Chondrocyte (in vitro differentiated cells): ENCODE measurements at regions not wholly inside any gene's neighbourhood (a gene's known extent, or its start where the extent isn't known, plus 50 kb on each side); places are given as distances from the start of the nearest gene placed in this dataset.

Experiments used
- DNase-seq: peaks from one replicate; pipeline ENCODE4 v3.0.0; 2021; ENCODE audit warnings: mixed read lengths, low spot score
- H3K27ac Mint-ChIP-seq: one replicate; pipeline ENCODE4 v1.8.0; 2021; ENCODE audit warnings: mild to moderate bottlenecking, moderate library complexity, mixed read lengths; ENCODE audit not compliant: unreplicated experiment
- H3K27me3 Mint-ChIP-seq: 2 replicates; pipeline ENCODE4 v1.8.0; 2021; ENCODE audit warnings: low read depth, mixed read lengths
- H3K36me3 Mint-ChIP-seq: 2 replicates; pipeline ENCODE4 v1.8.0; 2021; ENCODE audit warnings: low read depth, mixed read lengths
- H3K4me1 Mint-ChIP-seq: 2 replicates; pipeline ENCODE4 v1.8.0; 2021; ENCODE audit warnings: low read depth, mild to moderate bottlenecking, mixed read lengths
- H3K4me3 Mint-ChIP-seq: one replicate; pipeline ENCODE4 v1.8.0; 2021; ENCODE audit warnings: mild to moderate bottlenecking, moderate library complexity, mixed read lengths; ENCODE audit not compliant: unreplicated experiment
- H3K9me3 Mint-ChIP-seq: 2 replicates; pipeline ENCODE4 v1.8.0; 2021; ENCODE audit warnings: low read depth, mixed read lengths
- CTCF ChIP-seq: fragments of 200-600 bp; sonication (generic); IDR thresholded peaks from 2 replicates; pipeline ENCODE4 v1.5.0; 2021; ENCODE audit warnings: antibody characterized with exemption, mild to moderate bottlenecking, moderate library complexity

GRCh38 chr10:17506856-17507471, 52.6 kb upstream of the ST8SIA6 start:
- peaks cover 40% of the 10 kb centered on the region for H3K4me1 Mint-ChIP-seq
- H3K4me3 Mint-ChIP-seq: no peak overlapping the region
- no peaks in the 10 kb centered on the region for H3K9me3 Mint-ChIP-seq
- H3K36me3 Mint-ChIP-seq: no peaks in the 10 kb centered on the region
- H3K27me3 Mint-ChIP-seq: no peaks in the 10 kb centered on the region
- H3K27ac Mint-ChIP-seq: no peak overlapping the region
- DNase-seq: no peak
- no peak for TF ChIP-seq CTCF

GRCh38 chr10:17506390-17506789, 52.0 kb upstream of the ST8SIA6 start:
- TF ChIP-seq CTCF: no peak
- Mint-ChIP-seq H3K36me3 (no peaks in the 10 kb centered on the region), H3K9me3 (no peaks in the 10 kb centered on the region), H3K4me1 (peaks cover 34% of the 10 kb centered on the region), H3K27me3 (no peaks in the 10 kb centered on the region), H3K27ac (no peak overlapping the region), H3K4me3 (no peak overlapping the region)
- no peak for DNase-seq

- peak overlapping the region; percentile 83 for H3K27ac Mint-ChIP-seq
- H3K9me3 Mint-ChIP-seq: no peaks in the 10 kb centered on the region
- H3K36me3 Mint-ChIP-seq: no peaks in the 10 kb centered on the region
- no peak overlapping the region for H3K4me3 Mint-ChIP-seq
- DNase-seq: no peak
- peaks cover 29% of the 10 kb centered on the region for H3K4me1 Mint-ChIP-seq
- no peaks in the 10 kb centered on the region for H3K27me3 Mint-ChIP-seq
- no peak for TF ChIP-seq CTCF
Measured at GRCh38 chr10:17504547-17505245, 50.3 kb upstream of the ST8SIA6 start.
